ENCODE measurements at regions not wholly inside any gene's neighbourhood (a gene's known extent, or its start where the extent isn't known, plus 50 kb on each side); places are given as distances from the start of the nearest gene placed in this dataset.

- TF ChIP-seq ZBTB8A (tag by site-specific recombination; IDR thresholded peaks at IDR 0.05) = no peak
- no peak for TF ChIP-seq MEIS1 (CRISPR knock-in tag; IDR thresholded peaks at IDR 0.05; ENCODE audit: borderline replicate concordance)
- no peak for TF ChIP-seq ZSCAN5A (tag by site-specific recombination; IDR thresholded peaks at IDR 0.05)
- no peak for TF ChIP-seq ZNF146 (tag by site-specific recombination; IDR thresholded peaks at IDR 0.05)
- TF ChIP-seq CTCF (tag by site-specific recombination; IDR thresholded peaks at IDR 0.05) = no peak
- TF ChIP-seq ZNF221 (tag by site-specific recombination; IDR thresholded peaks at IDR 0.05; ENCODE audit: borderline replicate concordance) = no peak
- no peak for TF ChIP-seq ZNF510 (tag by site-specific recombination; IDR thresholded peaks at IDR 0.05; ENCODE audit: insufficient replicate concordance)
- TF ChIP-seq ZNF658 (tag by site-specific recombination; IDR thresholded peaks at IDR 0.05) = no peak
- no peak for TF ChIP-seq ZNF747 (tag by site-specific recombination; IDR thresholded peaks at IDR 0.05)
- no peak for TF ChIP-seq ZBTB26 (tag by site-specific recombination; optimal IDR thresholded peaks at IDR 0.05)
Measured at GRCh38 chr22:48362721-48363404, 1464.8 kb downstream of the BRD1 start.
